ENCODE measurements at regions not wholly inside any gene's neighbourhood (a gene's known extent, or its start where the extent isn't known, plus 50 kb on each side); places are given as distances from the start of the nearest gene placed in this dataset.

DNA sequence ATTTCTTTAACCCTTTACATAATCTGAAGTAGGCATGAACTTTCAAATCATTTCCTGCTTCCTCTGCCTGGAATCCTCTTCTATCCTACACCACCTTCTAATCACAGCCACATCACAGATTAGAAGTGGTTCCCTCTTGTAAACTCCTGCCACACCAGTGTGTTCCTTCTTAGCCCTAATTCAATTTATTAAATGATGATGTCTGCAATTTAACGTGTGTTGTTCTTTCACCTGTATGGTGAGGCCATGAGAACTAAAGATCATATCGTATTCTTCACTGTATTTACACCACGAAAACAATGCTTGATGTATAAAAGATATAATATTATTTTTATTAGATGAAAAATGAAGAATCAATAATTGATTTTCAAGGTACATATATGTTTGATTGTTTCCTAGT is 494.3 kb downstream of the EPHA4 start:
- no peaks in the 10 kb centered on the region for H3K36me3 ChIP-seq (replicated peaks in 1 of 2)
- H3K9me3 ChIP-seq (replicated peaks in 1 of 3): no peaks in the 10 kb centered on the region
- TF ChIP-seq POLR2A (IDR thresholded peaks at IDR 0.05): no peak
- TF ChIP-seq, protein P1, sequence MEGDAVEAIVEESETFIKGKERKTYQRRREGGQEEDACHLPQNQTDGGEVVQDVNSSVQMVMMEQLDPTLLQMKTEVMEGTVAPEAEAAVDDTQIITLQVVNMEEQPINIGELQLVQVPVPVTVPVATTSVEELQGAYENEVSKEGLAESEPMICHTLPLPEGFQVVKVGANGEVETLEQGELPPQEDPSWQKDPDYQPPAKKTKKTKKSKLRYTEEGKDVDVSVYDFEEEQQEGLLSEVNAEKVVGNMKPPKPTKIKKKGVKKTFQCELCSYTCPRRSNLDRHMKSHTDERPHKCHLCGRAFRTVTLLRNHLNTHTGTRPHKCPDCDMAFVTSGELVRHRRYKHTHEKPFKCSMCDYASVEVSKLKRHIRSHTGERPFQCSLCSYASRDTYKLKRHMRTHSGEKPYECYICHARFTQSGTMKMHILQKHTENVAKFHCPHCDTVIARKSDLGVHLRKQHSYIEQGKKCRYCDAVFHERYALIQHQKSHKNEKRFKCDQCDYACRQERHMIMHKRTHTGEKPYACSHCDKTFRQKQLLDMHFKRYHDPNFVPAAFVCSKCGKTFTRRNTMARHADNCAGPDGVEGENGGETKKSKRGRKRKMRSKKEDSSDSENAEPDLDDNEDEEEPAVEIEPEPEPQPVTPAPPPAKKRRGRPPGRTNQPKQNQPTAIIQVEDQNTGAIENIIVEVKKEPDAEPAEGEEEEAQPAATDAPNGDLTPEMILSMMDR (IDR thresholded peaks at IDR 0.05): no peak
- intact Hi-C loops (cut with DNase I): no loop called here
- no peak overlapping the region for H3K4me3 ChIP-seq
- H3K27ac ChIP-seq: no peak overlapping the region
- H3K27me3 ChIP-seq: no peaks in the 10 kb centered on the region
- no peak for DNase-seq
- WGBS, 4 donors: 86 to 90% (median 86%) methylated on average over 3 of the region's 3 CpGs
- no peaks in the 10 kb centered on the region for H3K4me1 ChIP-seq (replicated peaks in 1 of 2)

DNA sequence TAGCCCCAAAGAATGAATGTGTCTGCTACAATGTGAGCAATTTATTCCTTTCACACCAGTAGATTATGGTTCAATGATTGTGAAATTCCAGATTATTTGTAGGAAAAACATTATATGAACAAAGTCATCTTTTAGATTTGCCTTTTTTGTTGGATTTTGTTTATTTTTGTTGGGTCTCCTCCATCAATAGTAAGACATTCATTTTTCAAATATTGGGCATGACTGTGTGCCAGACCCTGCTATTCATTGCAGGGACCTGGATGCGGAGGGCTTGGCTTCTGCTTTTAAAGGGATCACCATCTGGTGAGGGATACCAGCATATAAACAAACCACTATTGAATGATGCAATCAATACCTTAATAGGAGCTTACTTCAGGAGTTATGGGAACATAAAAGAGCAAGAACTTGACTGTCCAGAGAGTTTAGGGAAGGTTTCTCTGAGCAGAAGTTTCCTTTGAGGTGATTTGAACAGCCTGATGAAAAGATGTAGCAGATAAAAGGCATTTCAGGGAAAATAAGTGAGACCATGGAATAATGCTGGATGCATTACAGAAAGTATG is 486.7 kb downstream of the EPHA4 start:
- WGBS, 4 donors: 74 to 91% (median 83%) methylated on average over 1 of the region's 1 CpG
- no peak overlapping the region for H3K4me3 ChIP-seq
- DNase-seq: no peak
- H3K36me3 ChIP-seq (replicated peaks in 1 of 2): no peaks in the 10 kb centered on the region
- TF ChIP-seq, protein P1 (IDR thresholded peaks at IDR 0.05): no peak
- no peak for TF ChIP-seq POLR2A (IDR thresholded peaks at IDR 0.05)
- intact Hi-C loops (cut with DNase I): no loop called here
- H3K4me1 ChIP-seq (replicated peaks in 1 of 2): no peaks in the 10 kb centered on the region
- H3K27me3 ChIP-seq: no peaks in the 10 kb centered on the region
- H3K9me3 ChIP-seq (replicated peaks in 1 of 3): no peaks in the 10 kb centered on the region
- no peak overlapping the region for H3K27ac ChIP-seq

DNA sequence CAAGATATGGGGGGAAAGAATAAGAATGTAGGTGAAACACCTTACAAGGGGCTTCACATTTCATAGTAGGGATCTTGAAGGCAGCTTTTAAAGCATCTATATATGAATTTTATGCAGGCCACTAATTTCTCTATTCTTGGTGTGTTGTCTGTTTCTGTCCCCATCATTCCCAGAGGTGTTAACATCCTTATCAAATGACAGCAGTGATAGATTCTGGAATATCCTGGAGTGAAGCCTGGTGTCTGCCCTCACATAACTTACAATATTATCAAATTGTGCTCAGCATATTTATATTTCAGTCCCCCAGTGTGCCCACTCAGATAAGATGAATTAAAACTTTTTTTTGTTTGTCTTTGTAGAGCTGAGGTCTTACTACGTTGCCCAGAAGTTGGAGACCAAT is 486.2 kb downstream of the EPHA4 start:
- no peaks in the 10 kb centered on the region for H3K4me1 ChIP-seq (replicated peaks in 1 of 2)
- H3K36me3 ChIP-seq (replicated peaks in 1 of 2): no peaks in the 10 kb centered on the region
- TF ChIP-seq POLR2A (IDR thresholded peaks at IDR 0.05): no peak
- TF ChIP-seq, protein P1 (IDR thresholded peaks at IDR 0.05): no peak
- intact Hi-C loops (cut with DNase I): no loop called here
- H3K27me3 ChIP-seq: no peaks in the 10 kb centered on the region
- DNase-seq: no peak
- H3K27ac ChIP-seq: no peak overlapping the region
- no peak overlapping the region for H3K4me3 ChIP-seq
- no peaks in the 10 kb centered on the region for H3K9me3 ChIP-seq (replicated peaks in 1 of 3)
- 81 to 94% (median 90%) methylated on average over 1 of the region's 1 CpG for WGBS, 4 donors

DNA sequence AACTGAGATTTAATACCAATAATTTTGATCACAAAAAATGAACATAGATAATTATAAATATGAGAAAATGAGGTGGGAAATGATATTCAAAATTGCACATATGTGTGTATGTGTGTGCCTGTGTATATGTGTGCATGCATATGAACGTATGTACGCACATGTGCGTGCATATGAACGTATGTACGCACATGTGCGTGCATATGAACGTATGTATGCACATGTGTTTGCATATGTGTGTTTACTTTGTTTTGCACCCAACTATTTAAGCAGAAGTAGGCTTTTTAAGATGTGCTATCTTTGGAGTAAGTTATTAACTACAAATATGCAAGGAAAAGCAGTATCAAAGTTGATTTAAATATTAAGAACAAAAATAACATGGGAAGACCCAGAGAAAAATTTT is 484.3 kb downstream of the EPHA4 start:
- Histone ChIP-seq H3K4me1 (replicated peaks in 1 of 2) (no peaks in the 10 kb centered on the region), H3K27me3 (no peaks in the 10 kb centered on the region), H3K9me3 (replicated peaks in 1 of 3) (no peaks in the 10 kb centered on the region), H3K36me3 (replicated peaks in 1 of 2) (no peaks in the 10 kb centered on the region), H3K27ac (no peak overlapping the region), H3K4me3 (no peak overlapping the region)
- intact Hi-C loops (cut with DNase I): no loop called here
- 81 to 88% (median 84%) methylated on average over 7 of the region's 7 CpGs for WGBS, 4 donors
- no peak for DNase-seq
- no peak for TF ChIP-seq POLR2A (IDR thresholded peaks at IDR 0.05)
- TF ChIP-seq, protein P1 (IDR thresholded peaks at IDR 0.05): no peak
